Ovary (tissue), 3 donors: ENCODE measurements at regions not wholly inside any gene's neighbourhood (a gene's known extent, or its start where the extent isn't known, plus 50 kb on each side); places are given as distances from the start of the nearest gene placed in this dataset.

ENCODE experiments used
- EP300 ChIP-seq: sonication (generic); formaldehyde crosslinking; IDR thresholded peaks from one replicate; pipeline ENCODE4 v1.6.1; 2017; ENCODE audit warnings: antibody characterized with exemption
- POLR2A ChIP-seq: fragments of 450-650 bp; IDR thresholded peaks from one replicate; pipeline ENCODE4 v1.6.1; 2017; ENCODE audit warnings: antibody characterized with exemption, mild to moderate bottlenecking, moderate library complexity
- TF ChIP-seq, protein P1 (sequence below), 3 donors: fragments of 450-650 bp in 2 of 3; fragments of 200-600 bp in 1 of 3; IDR thresholded peaks; one replicate each; pipeline versions ENCODE4 v1.5.1 to v1.8.0; 2016 to 2022; ENCODE audit warnings: antibody characterized with exemption in 3 of 3, mild to moderate bottlenecking in 1 of 3
- donor health status: DM: no; HTN: no; CAD: no.

DNA sequence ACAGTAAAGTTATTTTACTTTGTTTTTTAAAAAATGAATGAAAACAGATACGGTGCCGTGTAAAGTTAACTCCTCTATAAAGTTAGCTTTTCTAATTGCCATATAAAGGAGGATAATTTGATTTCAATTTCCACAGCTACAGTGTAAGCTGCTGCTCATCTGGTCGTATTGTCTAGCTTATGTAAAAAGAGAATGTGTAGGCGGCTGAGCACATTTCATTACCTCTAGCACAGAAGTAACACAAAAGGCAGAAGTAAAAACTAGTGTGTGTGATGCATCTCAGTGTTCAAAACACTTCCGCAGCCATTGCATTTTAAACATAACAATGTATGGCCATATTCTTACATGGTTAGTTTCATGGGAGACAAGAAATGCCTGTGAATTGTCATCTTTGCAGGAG is 105.0 kb upstream of the P2RY1 start:
- TF ChIP-seq, protein P1, sequence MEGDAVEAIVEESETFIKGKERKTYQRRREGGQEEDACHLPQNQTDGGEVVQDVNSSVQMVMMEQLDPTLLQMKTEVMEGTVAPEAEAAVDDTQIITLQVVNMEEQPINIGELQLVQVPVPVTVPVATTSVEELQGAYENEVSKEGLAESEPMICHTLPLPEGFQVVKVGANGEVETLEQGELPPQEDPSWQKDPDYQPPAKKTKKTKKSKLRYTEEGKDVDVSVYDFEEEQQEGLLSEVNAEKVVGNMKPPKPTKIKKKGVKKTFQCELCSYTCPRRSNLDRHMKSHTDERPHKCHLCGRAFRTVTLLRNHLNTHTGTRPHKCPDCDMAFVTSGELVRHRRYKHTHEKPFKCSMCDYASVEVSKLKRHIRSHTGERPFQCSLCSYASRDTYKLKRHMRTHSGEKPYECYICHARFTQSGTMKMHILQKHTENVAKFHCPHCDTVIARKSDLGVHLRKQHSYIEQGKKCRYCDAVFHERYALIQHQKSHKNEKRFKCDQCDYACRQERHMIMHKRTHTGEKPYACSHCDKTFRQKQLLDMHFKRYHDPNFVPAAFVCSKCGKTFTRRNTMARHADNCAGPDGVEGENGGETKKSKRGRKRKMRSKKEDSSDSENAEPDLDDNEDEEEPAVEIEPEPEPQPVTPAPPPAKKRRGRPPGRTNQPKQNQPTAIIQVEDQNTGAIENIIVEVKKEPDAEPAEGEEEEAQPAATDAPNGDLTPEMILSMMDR (IDR thresholded peaks at IDR 0.05) = no peak
- TF ChIP-seq POLR2A = no peak
- no peak for TF ChIP-seq EP300
